ENCODE measurements at regions not wholly inside any gene's neighbourhood (a gene's known extent, or its start where the extent isn't known, plus 50 kb on each side); places are given as distances from the start of the nearest gene placed in this dataset.

GRCh38 chr13:85284349-85284748, 514.9 kb downstream of the SLITRK6 start:
- H3K9me3 ChIP-seq (ENCODE audit: low read depth): no peaks in the 10 kb centered on the region
- no peak overlapping the region for H3K9ac ChIP-seq
- H3K36me3 ChIP-seq (ENCODE audit: low read depth): no peaks in the 10 kb centered on the region
- H3K27ac ChIP-seq: no peak overlapping the region
- H3K4me2 ChIP-seq (ENCODE audit: unreplicated experiment): no peak overlapping the region
- no peaks in the 10 kb centered on the region for H3K79me2 ChIP-seq (ENCODE audit: insufficient read depth)
- no peaks in the 10 kb centered on the region for H4K20me1 ChIP-seq (ENCODE audit: insufficient read depth)
- in situ Hi-C loops (cut with MboI): no loop called here
- TF ChIP-seq EZH2phosphoT487 (IDR thresholded peaks at IDR 0.05; ENCODE audit: insufficient read depth, low read depth) (no peak), EZH2 (IDR thresholded peaks at IDR 0.05; ENCODE audit: insufficient read depth, poor library complexity, severe bottlenecking) (no peak)
- no peaks in the 10 kb centered on the region for H3K9me2 ChIP-seq (ENCODE audit: insufficient read depth)
- 18 to 30% methylated on average over 2 of the region's 2 CpGs for WGBS, 2 experiments (ENCODE audit: low coverage in 1 of 2, low lambda C conversion rate in 2 of 2, missing lambda C conversion rate in 2 of 2)
- no peaks in the 10 kb centered on the region for H3K27me3 ChIP-seq (replicated peaks; ENCODE audit: insufficient read depth)
- H3K4me1 ChIP-seq (ENCODE audit: insufficient read depth): no peaks in the 10 kb centered on the region
- H3K4me3 ChIP-seq: no peak overlapping the region
- H3F3A ChIP-seq (ENCODE audit: insufficient read depth): no peaks in the 10 kb centered on the region
- H2AFZ ChIP-seq: no peak overlapping the region
- no peak for DNase-seq

GRCh38 chr13:85283408-85283807, 515.8 kb downstream of the SLITRK6 start:
- no peak overlapping the region for H3K4me3 ChIP-seq
- no peak overlapping the region for H3K27ac ChIP-seq
- H3K9me3 ChIP-seq (ENCODE audit: low read depth): no peaks in the 10 kb centered on the region
- no peaks in the 10 kb centered on the region for H3K4me1 ChIP-seq (ENCODE audit: insufficient read depth)
- H3K4me2 ChIP-seq (ENCODE audit: unreplicated experiment): no peak overlapping the region
- no peak overlapping the region for H3K9ac ChIP-seq
- no peak for DNase-seq
- no peaks in the 10 kb centered on the region for H3K9me2 ChIP-seq (ENCODE audit: insufficient read depth)
- in situ Hi-C loops (cut with MboI): no loop called here
- no peak overlapping the region for H2AFZ ChIP-seq
- H3K79me2 ChIP-seq (ENCODE audit: insufficient read depth): no peaks in the 10 kb centered on the region
- H3F3A ChIP-seq (ENCODE audit: insufficient read depth): no peaks in the 10 kb centered on the region
- no peaks in the 10 kb centered on the region for H3K27me3 ChIP-seq (replicated peaks; ENCODE audit: insufficient read depth)
- H3K36me3 ChIP-seq (ENCODE audit: low read depth): no peaks in the 10 kb centered on the region
- no peak for TF ChIP-seq EZH2phosphoT487 (IDR thresholded peaks at IDR 0.05; ENCODE audit: insufficient read depth, low read depth)
- no peak for TF ChIP-seq EZH2 (IDR thresholded peaks at IDR 0.05; ENCODE audit: insufficient read depth, poor library complexity, severe bottlenecking)
- no peaks in the 10 kb centered on the region for H4K20me1 ChIP-seq (ENCODE audit: insufficient read depth)

DNA sequence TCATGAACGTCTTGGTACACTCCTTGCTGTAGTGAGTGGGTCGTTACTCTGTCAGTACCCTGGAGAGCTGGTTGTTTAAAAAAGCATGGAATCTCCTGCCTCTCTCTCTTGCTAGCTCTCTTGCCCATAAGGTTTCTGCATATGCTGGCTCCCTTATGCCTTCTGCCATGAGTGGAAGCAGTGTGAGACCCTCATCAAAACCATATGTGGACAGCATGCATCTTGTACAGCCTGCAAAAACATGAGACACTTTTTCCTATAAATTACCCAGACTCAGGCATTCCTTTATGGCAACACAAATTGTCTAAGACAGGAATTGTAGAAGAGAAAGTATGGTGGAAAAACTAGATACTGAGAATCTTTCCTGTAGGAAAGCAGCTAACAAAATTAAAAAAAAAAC, 516.3 kb downstream of the SLITRK6 start:
- H4K20me1 ChIP-seq (ENCODE audit: insufficient read depth): no peaks in the 10 kb centered on the region
- 3 to 10% methylated on average over 2 of the region's 2 CpGs for WGBS, 2 experiments (ENCODE audit: low coverage in 1 of 2, low lambda C conversion rate in 2 of 2, missing lambda C conversion rate in 2 of 2)
- H3K9ac ChIP-seq: no peak overlapping the region
- H3K4me3 ChIP-seq: no peak overlapping the region
- no peaks in the 10 kb centered on the region for H3K9me3 ChIP-seq (ENCODE audit: low read depth)
- TF ChIP-seq EZH2phosphoT487 (IDR thresholded peaks at IDR 0.05; ENCODE audit: insufficient read depth, low read depth) (no peak), EZH2 (IDR thresholded peaks at IDR 0.05; ENCODE audit: insufficient read depth, poor library complexity, severe bottlenecking) (no peak)
- no peak overlapping the region for H3K27ac ChIP-seq
- H3K36me3 ChIP-seq (ENCODE audit: low read depth): no peaks in the 10 kb centered on the region
- in situ Hi-C loops (cut with MboI): no loop called here
- no peaks in the 10 kb centered on the region for H3F3A ChIP-seq (ENCODE audit: insufficient read depth)
- no peaks in the 10 kb centered on the region for H3K4me1 ChIP-seq (ENCODE audit: insufficient read depth)
- DNase-seq: no peak
- H3K27me3 ChIP-seq (replicated peaks; ENCODE audit: insufficient read depth): no peaks in the 10 kb centered on the region
- no peak overlapping the region for H2AFZ ChIP-seq
- no peaks in the 10 kb centered on the region for H3K9me2 ChIP-seq (ENCODE audit: insufficient read depth)
- no peak overlapping the region for H3K4me2 ChIP-seq (ENCODE audit: unreplicated experiment)
- H3K79me2 ChIP-seq (ENCODE audit: insufficient read depth): no peaks in the 10 kb centered on the region

- in situ Hi-C loops (cut with MboI): no loop called here
- no peaks in the 10 kb centered on the region for H4K20me1 ChIP-seq (ENCODE audit: insufficient read depth)
- no peaks in the 10 kb centered on the region for H3K9me2 ChIP-seq (ENCODE audit: insufficient read depth)
- no peaks in the 10 kb centered on the region for H3F3A ChIP-seq (ENCODE audit: insufficient read depth)
- TF ChIP-seq EZH2phosphoT487 (IDR thresholded peaks at IDR 0.05; ENCODE audit: insufficient read depth, low read depth): no peak
- no peak for TF ChIP-seq EZH2 (IDR thresholded peaks at IDR 0.05; ENCODE audit: insufficient read depth, poor library complexity, severe bottlenecking)
- H3K4me1 ChIP-seq (ENCODE audit: insufficient read depth): no peaks in the 10 kb centered on the region
- H3K27me3 ChIP-seq (replicated peaks; ENCODE audit: insufficient read depth): no peaks in the 10 kb centered on the region
- H3K4me3 ChIP-seq: no peak overlapping the region
- no peaks in the 10 kb centered on the region for H3K36me3 ChIP-seq (ENCODE audit: low read depth)
- no peaks in the 10 kb centered on the region for H3K79me2 ChIP-seq (ENCODE audit: insufficient read depth)
- no peak overlapping the region for H3K4me2 ChIP-seq (ENCODE audit: unreplicated experiment)
- no peak overlapping the region for H3K9ac ChIP-seq
- H3K9me3 ChIP-seq (ENCODE audit: low read depth): no peaks in the 10 kb centered on the region
- no peak overlapping the region for H3K27ac ChIP-seq
- WGBS, 2 experiments (ENCODE audit: low coverage in 1 of 2, low lambda C conversion rate in 2 of 2, missing lambda C conversion rate in 2 of 2): 3 to 7% methylated on average over 2 of the region's 2 CpGs
- no peak overlapping the region for H2AFZ ChIP-seq
- no peak for DNase-seq
Observed at GRCh38 chr13:85278851-85279250, 520.4 kb downstream of the SLITRK6 start.

- H3K9me3 ChIP-seq (ENCODE audit: low read depth): no peaks in the 10 kb centered on the region
- H3K27ac ChIP-seq: no peak overlapping the region
- H4K20me1 ChIP-seq (ENCODE audit: insufficient read depth): no peaks in the 10 kb centered on the region
- no peak overlapping the region for H2AFZ ChIP-seq
- H3F3A ChIP-seq (ENCODE audit: insufficient read depth): no peaks in the 10 kb centered on the region
- in situ Hi-C loops (cut with MboI): no loop called here
- no peaks in the 10 kb centered on the region for H3K36me3 ChIP-seq (ENCODE audit: low read depth)
- WGBS, 2 experiments (ENCODE audit: low coverage in 1 of 2, low lambda C conversion rate in 2 of 2, missing lambda C conversion rate in 2 of 2): 6 to 11% methylated on average over 1 of the region's 1 CpG
- H3K4me2 ChIP-seq (ENCODE audit: unreplicated experiment): no peak overlapping the region
- H3K9me2 ChIP-seq (ENCODE audit: insufficient read depth): no peaks in the 10 kb centered on the region
- no peak overlapping the region for H3K9ac ChIP-seq
- no peaks in the 10 kb centered on the region for H3K79me2 ChIP-seq (ENCODE audit: insufficient read depth)
- no peaks in the 10 kb centered on the region for H3K4me1 ChIP-seq (ENCODE audit: insufficient read depth)
- DNase-seq: no peak
- no peak for TF ChIP-seq EZH2phosphoT487 (IDR thresholded peaks at IDR 0.05; ENCODE audit: insufficient read depth, low read depth)
- TF ChIP-seq EZH2 (IDR thresholded peaks at IDR 0.05; ENCODE audit: insufficient read depth, poor library complexity, severe bottlenecking): no peak
- no peak overlapping the region for H3K4me3 ChIP-seq
- H3K27me3 ChIP-seq (replicated peaks; ENCODE audit: insufficient read depth): no peaks in the 10 kb centered on the region
Observed at GRCh38 chr13:85277748-85278147, 521.5 kb downstream of the SLITRK6 start.
